Middle frontal gyrus (tissue), 1 donor: ENCODE measurements at regions not wholly inside any gene's neighbourhood (a gene's known extent, or its start where the extent isn't known, plus 50 kb on each side); places are given as distances from the start of the nearest gene placed in this dataset.
"Not testable (repeated sequence)": the region's sequence is repeated elsewhere in the genome, so short reads cannot be mapped to it uniquely, and the experiment has no call there.

Experiments used
- DNase-seq: peaks from one replicate; pipeline ENCODE4 v3.0.0-alpha.2; 2015; ENCODE audit warnings: low spot score; ENCODE audit errors: extremely low spot score

DNA sequence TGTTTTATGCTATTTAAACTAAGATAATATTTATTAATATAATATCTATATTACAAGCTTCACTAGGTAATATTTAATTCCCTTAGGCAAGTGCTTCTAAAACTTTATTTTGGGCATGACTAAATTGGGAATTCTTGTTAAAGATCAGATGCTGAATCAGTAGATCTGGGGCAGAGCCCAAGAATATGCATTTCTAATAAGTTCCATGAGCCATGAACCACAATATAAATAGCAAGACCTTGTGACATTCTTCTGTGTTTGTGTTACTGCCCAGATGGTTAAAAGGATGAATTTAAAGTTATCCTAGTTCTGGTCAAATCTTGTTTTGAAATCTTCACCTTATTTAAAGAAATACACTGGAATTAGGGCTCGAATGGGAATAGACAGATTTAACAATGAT is 258.4 kb upstream of the CACNA2D1 start:
- no peak for DNase-seq

DNA sequence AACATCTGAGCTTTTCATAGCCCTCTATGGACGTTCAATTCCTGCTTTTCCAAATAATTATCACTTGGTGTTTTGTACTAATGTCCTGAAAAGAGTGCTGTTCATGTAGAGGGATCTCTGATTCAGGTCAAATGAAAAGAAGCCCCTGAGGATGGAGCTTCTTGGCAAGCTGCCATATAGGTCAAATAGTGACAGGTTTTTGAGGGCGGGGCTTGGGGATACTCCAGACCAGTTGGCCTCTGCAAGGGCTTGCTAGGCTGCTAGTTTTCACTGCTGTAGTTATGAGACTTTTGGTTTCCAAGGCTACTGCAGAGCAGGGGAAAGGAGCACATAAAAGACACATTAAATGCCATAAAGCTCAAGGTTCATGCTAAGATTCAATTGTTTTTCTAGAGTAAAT is 257.2 kb upstream of the CACNA2D1 start:
- no peak for DNase-seq

DNA sequence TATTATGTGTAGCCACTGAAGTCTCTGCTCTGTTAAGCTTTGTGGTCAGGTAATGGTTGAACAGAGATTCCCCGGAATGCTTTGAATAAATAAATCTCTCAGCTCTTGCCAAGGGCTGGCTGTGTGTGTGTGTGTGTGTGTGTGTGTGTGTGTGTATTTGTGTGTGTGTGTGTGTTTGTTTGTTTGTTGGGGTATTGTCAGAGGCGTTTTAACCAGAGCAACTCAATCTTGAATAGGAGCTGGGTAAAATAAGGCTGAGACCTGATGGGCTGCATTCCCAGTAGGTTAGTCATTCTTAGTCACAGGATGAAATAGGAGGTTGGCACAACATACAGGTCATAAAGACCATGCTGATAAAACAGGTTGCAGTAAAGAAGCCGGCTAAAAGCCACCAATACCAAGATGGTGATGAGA is 256.2 kb upstream of the CACNA2D1 start:
- DNase-seq: no peak

DNA sequence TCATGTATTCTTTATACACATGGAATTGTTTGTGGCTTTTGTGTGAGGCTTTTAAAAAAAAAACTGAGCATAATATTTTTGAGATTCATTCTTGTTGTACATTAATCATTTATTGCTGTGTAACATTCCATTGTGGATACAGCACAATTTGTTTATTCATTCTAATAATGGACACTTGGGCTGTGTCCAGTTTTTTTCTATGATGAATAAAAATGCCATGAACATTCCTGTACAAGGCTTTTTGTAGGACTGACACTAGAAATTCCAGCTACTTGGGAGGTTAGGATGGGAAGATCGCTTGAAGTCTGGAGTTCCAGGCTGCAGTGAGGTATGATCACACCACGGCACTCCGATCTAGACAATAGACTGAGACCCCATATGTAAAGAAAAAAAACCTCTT is 254.3 kb upstream of the CACNA2D1 start:
- no peak for DNase-seq

DNA sequence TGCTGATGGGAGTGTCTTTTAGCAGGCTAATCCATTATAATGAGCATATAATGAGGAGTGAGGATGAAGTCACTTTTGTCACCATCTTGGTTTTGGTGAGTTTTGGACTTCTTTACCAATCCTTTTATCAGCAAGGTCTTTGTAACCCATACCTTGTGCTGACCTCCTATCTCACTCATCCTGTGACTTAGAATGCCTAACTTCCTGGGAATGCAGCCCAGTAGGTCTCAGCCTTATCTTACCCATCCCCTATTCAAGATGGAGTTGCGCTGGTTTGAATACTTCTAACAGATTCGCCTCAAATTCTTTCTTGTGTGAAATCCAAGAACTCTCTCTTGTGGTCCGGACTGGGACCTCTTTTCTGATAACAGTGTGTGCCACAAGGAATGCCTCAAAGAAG is 253.1 kb upstream of the CACNA2D1 start:
- DNase-seq: no peak

DNA sequence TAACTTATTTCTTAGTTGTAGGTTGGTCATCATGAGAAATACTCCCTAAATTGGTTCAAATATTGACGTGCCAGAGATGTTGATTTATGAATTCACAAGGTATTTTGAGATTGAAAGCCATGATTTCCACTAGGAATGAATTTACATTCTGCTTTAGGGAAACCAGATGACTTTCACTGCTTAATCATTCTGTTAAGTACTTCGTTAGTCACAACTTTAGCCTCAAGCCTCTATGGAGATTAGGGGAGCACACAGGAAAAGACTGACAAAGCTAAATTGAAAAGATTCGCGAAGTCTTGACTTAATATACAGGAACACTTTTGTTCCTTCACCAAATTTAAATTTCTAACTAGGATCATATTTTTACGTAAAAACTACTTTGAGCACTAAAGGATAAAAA is 250.4 kb upstream of the CACNA2D1 start:
- no peak for DNase-seq

DNA sequence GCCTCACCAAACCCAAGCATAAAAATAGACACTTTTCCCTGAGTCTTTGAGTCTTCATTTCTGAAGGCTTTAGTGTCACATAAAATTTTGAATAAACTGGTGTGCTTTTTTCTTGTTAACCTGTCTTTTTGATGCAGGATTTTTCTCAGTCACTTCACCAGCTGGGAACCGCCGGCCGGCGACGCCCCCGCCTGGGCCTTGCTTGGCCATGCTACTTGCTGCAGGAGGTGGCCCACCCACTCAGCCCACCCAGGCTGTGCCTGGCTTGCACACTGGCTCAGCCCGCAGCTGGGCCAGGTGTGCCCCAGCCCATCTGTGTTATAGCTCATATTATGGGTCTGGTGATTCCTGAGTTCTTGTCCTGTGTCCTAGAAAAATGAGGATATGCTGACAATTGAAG is 247.4 kb upstream of the CACNA2D1 start:
- no peak for DNase-seq

DNA sequence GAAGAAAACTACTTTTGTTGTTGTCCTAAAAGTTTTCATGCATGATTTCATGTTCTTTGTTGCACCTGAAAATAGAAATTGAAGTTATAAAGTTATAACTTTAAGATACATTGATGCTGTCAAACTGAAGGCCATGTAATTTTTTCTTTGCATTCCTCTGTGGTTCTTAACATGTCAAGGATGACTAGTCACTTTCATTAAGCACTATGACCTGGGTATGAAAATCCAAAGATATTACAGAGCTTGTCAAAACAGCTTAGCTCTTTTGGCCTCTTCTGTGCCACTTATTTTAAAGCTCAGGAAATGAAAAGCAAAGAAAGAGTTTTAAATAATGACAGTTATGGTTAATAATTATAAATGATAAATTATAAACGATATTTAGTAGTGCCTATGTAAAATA is 241.6 kb upstream of the CACNA2D1 start:
- DNase-seq: no peak

DNA sequence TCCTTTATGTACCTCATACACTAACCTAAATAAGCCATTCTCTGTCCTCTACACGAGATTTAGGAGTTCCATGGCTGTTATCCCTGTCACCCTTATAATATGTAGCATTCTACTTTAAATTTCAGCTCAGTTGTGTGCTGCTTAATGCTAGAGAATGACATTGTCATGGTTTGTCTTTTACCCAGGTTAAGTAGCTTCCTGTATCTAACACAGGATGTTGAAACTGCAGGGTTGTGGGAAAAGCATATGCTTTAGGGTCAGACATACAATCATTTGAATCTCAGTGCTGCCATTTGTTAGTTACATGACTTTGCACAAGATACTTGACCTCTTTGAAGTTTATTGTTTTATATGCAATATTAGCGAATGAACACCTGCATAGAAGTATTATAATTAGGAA is 235.1 kb upstream of the CACNA2D1 start:
- DNase-seq: no peak

DNA sequence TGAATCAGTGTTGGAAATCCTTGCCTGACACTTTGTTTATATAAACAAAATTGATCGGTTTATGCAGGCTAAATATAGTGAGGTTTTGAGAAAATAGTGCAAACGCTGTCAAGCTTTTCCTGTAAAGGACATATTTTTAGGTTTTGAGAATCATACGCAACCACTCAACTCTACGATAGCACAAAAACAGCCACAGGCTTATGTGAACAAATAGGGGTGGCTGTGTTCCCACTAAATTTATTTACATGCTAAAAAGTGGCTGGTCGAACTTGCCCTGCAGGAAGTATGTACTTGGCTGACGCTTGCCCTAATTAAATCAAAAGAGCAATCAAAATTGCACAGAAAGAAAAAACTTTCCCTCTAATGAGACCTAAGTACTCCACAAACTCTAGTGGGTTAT is 234.7 kb upstream of the CACNA2D1 start:
- no peak for DNase-seq

DNA sequence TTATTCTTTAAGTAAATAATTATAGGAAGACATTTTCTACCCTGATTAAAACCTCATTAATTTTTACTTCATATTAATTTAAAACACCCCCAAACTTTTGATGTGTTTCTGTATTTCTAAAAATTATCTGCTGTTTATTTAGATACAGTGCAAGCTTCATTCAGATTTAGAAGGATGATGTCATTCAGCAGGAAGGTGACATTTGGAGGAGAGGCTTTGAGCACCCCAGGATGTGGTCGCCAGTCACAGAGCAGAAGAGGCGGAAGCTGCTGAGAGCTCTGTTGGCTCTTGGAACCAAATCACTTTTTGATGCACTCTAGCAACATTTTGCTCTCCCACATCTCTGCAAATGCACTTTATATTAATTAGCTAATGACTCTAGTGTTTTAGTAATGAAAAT is 233.9 kb upstream of the CACNA2D1 start:
- no peak for DNase-seq

DNA sequence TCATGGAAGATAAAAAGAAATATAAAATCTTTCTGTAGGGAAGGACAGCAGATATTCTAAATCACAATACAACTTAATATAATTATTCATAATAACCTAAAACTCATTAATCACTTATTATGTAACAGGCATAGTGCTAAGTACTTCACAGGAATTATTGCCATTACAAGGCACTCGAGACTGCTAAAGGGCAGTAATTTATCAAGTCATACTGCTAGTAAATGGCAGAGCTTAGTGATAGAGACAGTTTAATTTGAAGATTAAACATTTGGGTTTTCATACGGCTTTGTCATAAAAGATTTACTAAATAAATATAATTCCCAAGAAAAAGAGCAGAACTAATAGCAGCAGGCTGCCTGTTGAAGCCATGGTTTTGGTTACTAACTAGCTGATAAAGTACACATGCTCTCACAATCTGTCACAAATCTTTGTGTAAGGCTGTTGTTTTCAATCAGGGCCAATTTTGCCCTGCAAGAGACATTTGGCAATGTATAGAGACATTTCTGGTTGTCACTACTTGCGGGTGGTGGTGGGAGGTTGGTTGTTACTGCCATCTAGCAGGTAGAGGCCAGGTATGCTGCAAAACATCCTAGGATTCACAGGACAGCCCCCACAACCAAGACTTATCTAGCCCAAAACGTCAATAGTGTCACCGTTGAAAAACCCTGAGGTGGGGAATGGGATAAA is 233.3 kb upstream of the CACNA2D1 start:
- DNase-seq: no peak

DNA sequence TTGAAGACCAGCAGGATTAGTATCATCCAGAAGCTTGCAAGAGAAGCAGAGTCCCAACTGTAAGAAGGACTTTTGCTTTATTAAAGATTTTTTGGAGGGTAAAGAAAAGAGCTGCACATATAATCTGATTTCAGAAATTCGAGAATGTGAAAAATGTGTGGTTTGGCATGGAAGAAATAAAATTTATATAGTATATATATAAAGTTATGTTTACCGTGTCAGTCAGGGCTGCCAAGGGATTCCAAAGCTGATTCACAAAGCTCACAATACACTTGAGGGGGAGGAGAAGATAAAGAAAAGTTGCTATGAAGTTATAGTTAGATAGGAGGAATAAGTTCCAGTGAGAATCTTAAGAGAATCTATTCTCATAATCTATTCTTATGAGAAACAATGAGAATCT is 231.8 kb upstream of the CACNA2D1 start:
- no peak for DNase-seq

DNA sequence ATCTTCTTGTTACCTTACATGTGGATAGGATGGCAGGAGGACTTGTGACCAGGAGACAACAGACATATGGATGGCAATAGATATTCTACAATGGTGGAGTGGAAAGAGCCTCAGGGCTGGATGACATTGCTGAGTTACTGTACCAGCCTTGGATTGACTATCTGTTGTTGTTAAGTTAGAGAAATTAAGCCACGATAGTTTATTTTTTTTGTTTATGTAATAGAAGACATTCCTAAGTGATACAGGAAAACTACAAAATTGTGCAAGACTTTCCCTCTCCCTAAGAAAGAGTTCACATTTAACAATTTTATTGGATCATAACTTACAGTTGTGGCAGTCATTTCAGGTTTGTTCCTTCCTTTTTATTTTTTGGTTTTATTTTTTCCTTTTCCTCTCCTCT is 230.7 kb upstream of the CACNA2D1 start:
- no peak for DNase-seq

DNA sequence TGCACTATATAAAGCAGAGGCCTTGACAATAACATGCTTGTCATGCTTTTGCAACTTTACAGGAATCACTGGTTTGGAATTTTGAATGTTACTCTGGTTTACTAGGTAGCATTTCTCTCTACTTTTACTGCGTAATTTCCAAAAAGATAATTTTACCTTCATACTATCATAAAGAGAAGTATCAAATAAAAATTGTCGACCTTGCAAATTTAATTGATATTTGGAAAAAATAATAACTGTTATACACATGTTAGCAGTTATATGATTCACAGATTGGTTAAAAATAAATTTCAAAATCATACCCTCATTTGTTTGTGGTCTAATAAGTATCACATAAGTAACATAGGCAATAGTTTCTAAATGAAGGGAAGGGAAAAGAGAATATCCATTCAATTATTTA is 228.5 kb upstream of the CACNA2D1 start:
- no peak for DNase-seq

DNA sequence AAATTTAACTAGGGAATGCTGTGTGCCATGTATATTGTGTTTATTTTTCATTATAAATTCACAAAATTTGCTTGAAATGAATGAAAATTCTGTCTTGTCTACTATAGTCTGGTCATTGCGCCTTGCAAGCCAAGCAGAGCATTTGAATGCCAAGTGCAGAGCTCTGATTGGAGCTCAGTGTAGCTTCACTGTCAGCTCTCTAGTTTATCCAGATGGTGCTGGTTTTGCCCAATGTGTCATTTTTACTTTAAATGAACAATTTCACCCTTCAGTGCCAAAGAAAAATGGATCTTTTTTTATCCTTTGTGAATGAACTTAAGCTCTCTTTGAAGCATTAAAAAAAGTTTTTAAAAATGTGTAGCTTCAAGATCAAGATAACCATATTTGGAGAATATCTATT is 225.6 kb upstream of the CACNA2D1 start:
- peak; percentile 12 for DNase-seq

DNA sequence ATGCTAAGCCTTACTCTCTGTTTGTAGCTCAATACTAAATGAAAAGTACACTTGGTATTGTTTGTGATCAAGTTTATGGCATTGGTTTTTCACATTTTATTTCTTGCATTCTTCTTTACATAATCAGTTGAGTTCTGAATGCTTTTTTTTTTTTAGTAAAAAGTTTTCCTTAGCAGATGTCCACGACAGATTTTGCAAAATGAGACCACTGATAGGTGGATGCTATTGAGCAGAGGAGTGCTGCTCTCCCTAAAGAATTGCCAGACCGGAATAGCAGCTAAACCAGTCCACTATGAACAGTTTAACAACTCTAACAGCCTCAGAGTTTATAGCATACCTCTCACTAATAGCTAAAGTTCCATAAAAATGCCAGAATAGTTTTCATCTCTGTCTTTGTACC is 225.1 kb upstream of the CACNA2D1 start:
- no peak for DNase-seq

DNA sequence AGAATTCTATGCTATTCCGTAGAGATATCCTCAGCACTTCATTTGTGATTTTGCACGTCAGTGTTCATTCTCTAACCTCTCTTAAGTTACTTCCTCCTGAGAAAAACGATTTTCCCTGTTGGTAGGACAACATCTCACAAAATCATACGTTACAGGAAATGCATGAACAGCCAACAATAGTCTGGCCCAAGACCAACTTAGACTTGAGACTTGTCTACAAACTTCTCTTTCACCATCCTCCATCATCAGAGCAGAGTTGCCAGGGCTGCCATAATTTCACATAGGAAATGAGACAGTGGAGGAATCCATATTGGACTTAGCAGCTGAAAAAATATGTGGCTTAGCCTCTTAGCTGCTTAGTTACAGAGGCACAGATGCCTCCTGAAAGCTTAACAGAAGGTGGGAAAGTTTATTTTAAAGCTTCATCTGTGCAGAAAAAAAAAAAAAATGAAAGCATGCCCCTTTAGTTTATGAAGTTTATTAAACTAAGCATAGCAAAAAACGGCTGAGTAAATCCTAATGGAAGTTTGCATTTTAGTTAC is 222.5 kb upstream of the CACNA2D1 start:
- DNase-seq: no peak

DNA sequence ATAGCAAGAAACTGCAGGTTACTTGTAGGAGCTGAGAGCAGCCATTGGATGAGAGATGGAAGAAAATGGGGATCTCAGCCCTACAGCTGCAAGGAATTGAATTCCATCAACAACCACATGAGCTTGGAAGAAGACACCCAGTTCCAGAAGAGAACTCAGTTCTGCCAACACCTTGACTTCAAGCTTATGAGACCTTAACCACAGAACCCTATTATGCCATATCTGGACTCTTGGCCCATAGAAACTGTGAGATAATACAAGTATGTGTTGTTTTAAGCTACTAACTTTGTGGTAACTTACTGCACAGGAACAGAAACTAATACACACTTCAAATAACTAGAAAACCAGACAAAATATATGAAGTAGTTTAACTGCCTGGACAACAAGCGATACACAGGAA is 212.4 kb upstream of the CACNA2D1 start:
- DNase-seq: no peak

DNA sequence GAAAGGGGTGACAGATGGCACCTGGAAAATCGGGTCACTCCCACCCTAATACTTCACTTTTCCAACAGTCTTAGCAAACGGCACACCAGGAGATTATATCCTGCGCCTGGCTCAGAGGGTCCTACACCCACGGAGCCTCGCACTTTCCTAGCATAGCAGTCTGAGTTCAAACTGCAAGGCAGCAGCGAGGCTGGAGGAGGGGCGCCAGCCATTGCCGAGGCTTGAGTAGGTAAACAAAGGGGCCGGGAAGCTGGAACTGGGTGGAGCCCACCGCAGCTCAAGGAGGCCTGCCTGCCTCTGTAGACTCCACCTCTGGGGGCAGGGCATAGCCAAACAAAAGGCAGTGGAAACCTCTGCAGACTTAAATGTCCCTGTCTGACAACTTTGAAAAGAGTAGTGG is 206.5 kb upstream of the CACNA2D1 start:
- DNase-seq: not testable (repeated sequence)

DNA sequence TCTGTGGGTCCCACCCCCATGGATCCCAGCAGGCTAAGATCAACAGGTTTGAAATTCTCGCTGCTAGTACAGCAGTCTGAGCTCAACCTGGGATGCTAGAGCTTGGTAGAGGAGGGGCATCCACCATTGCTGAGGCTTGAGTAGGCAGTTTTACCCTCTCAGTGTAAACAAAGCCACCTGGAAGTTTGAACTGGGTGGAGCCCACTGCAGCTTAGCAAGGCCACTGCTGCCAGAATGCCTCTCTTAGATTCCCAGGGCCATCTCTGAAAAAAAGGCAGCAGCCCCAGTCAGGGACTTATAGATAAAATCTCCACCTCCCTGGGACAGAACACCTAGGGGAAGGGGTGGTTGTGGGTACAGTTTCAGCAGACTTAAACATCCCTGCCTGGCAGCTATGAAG is 190.0 kb upstream of the CACNA2D1 start:
- no peak for DNase-seq

DNA sequence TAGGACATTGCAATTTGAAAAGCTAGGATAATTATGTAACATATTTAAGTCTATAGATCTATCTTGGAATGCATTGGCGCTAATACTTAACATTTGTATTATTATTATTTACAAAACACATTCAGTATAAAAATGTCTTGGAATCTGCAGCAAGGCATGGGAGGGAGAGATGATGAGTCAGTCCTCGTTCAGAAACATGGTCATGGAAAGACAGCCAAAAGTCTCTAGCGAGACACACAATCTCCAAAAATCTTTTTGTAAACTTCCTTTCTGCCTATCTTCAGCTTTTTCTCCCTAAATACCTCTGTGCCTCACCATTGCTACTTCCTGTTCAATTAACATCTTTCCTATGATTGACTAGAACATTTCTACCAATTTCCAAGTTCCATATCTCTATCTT is 188.4 kb upstream of the CACNA2D1 start:
- no peak for DNase-seq

DNA sequence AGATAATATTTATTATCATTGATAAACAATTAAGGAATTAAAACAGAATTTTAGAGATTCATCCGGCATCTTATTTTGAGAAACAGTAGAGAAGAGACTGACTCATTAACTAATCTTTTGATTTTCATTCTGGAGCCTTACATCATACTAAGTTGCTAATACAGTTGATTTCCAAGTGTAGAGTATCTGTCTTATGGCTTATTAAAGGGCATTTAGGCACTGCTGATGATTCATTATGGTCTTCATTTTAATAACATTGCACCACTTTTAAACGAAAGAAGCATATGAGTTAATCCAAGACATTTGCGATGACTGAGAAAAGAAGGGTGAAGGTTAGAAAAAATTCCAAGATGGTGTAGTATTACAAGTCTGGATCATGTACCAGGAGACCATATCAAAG is 186.0 kb upstream of the CACNA2D1 start:
- no peak for DNase-seq

DNA sequence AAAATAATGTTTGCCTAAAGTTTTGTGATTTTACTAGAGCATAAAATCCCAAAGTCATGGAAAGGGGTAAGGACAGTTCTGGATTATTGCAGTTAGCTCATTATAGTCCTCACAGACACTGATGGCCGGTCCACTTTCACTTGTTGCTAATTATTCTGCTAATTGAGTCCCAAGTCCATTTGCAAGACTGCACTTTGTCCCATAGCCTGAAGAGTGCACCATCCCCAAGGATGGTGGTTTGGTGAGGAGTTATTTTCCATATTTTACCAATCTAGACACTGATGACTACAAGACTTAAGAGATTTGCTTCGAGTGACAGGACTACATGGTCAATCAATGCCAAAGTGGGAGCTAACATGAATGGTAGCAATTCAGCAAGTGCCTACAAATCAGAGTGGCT is 181.8 kb upstream of the CACNA2D1 start:
- no peak for DNase-seq
